ENCODE measurements at regions not wholly inside any gene's neighbourhood (a gene's known extent, or its start where the extent isn't known, plus 50 kb on each side); places are given as distances from the start of the nearest gene placed in this dataset.

GRCh38 chr2:118325321-118325955, 237.2 kb downstream of the INSIG2 start:
- H3K4me2 ChIP-seq (ENCODE audit: control insufficient read depth, insufficient read depth): no peak overlapping the region
- no TSS peak for BruUV-seq (replicated peaks)
- no peak overlapping the region for H2AFZ ChIP-seq (ENCODE audit: control insufficient read depth, low read depth, low read length)
- no peaks in the 10 kb centered on the region for H3K27me3 ChIP-seq (replicated peaks in 1 of 2; ENCODE audit: control insufficient read depth in 2 of 2, insufficient read depth in 2 of 2, low read length in 1 of 2)
- ChIA-PET RAD21 (ENCODE audit: unreplicated experiment) (no interaction called here), SMC1A (ENCODE audit: uncharacterized antibody, unreplicated experiment) (no interaction called here), CTCF (no interaction called here), POLR2A (no interaction called here)
- FAIRE-seq (no peak), DNase-seq (ENCODE audit: low read depth, low spot score) (no peak), ATAC-seq (no peak)
- intact Hi-C loops (cut with micrococcal nuclease; ENCODE audit: unreplicated experiment) (no loop called here), in situ Hi-C loops (cut with MboI) (no loop called here)
- 29% methylated on average over 6 of the region's 6 CpGs for WGBS (ENCODE audit: insufficient coverage, insufficient replicate concordance, low lambda C conversion rate, missing lambda C conversion rate)
- H3K27ac ChIP-seq (ENCODE audit: control insufficient read depth, insufficient read depth): no peak overlapping the region
- no peaks in the 10 kb centered on the region for H3K4me1 ChIP-seq (ENCODE audit: control insufficient read depth, insufficient read depth, low read length)
- H4K20me1 ChIP-seq (ENCODE audit: control insufficient read depth, insufficient read depth): no peaks in the 10 kb centered on the region
- no peaks in the 10 kb centered on the region for H3K79me2 ChIP-seq (ENCODE audit: control insufficient read depth, insufficient read depth, low read length)
- H3K9ac ChIP-seq (ENCODE audit: control insufficient read depth, insufficient read depth, low read length): no peak overlapping the region
- no peak overlapping the region for H3K4me3 ChIP-seq
- H3K9me3 ChIP-seq (replicated peaks; ENCODE audit: control insufficient read depth, insufficient read depth, low read length): no peaks in the 10 kb centered on the region
- TF ChIP-seq NR2F1 (conservative IDR thresholded peaks at IDR 0.05) (no peak), PML (IDR thresholded peaks at IDR 0.05; ENCODE audit: low read length) (no peak), CHD4 (IDR thresholded peaks at IDR 0.05) (no peak)
- TF ChIP-seq, protein P1, sequence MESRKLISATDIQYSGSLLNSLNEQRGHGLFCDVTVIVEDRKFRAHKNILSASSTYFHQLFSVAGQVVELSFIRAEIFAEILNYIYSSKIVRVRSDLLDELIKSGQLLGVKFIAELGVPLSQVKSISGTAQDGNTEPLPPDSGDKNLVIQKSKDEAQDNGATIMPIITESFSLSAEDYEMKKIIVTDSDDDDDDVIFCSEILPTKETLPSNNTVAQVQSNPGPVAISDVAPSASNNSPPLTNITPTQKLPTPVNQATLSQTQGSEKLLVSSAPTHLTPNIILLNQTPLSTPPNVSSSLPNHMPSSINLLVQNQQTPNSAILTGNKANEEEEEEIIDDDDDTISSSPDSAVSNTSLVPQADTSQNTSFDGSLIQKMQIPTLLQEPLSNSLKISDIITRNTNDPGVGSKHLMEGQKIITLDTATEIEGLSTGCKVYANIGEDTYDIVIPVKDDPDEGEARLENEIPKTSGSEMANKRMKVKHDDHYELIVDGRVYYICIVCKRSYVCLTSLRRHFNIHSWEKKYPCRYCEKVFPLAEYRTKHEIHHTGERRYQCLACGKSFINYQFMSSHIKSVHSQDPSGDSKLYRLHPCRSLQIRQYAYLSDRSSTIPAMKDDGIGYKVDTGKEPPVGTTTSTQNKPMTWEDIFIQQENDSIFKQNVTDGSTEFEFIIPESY (IDR thresholded peaks at IDR 0.05): no peak
- no peaks in the 10 kb centered on the region for H3K36me3 ChIP-seq (ENCODE audit: control insufficient read depth in 2 of 2, insufficient read depth in 2 of 2, low read length in 1 of 2)

DNA sequence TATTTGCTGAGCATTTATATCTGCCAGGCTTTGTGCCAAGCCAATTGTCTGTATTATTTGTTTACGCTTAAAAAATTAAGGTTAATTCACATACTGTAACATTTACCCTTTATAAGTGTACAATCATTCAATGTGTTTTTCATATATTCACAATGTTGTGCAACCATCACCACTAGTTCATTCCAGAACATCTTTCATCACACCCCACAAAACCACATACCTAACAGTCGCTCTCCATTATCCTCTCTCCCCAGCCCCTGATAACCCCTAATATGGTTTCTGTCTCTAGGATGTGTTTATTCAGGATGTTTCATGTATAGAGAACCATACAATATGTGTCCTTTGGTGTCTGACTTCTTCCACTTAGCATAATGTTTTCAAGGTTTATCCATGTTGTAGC, 234.1 kb downstream of the INSIG2 start:
- BruUV-seq (replicated peaks): no TSS peak
- ChIA-PET SMC1A (ENCODE audit: uncharacterized antibody, unreplicated experiment) (no interaction called here), CTCF (no interaction called here), POLR2A (no interaction called here), RAD21 (ENCODE audit: unreplicated experiment) (no interaction called here)
- ATAC-seq (no peak), DNase-seq (ENCODE audit: low read depth, low spot score) (no peak), FAIRE-seq (no peak)
- no peak overlapping the region for H3K4me2 ChIP-seq (ENCODE audit: control insufficient read depth, insufficient read depth)
- WGBS (ENCODE audit: insufficient coverage, insufficient replicate concordance, low lambda C conversion rate, missing lambda C conversion rate): 58% methylated on average over 2 of the region's 2 CpGs
- H3K4me3 ChIP-seq: no peak overlapping the region
- H4K20me1 ChIP-seq (ENCODE audit: control insufficient read depth, insufficient read depth): no peaks in the 10 kb centered on the region
- H3K27me3 ChIP-seq (replicated peaks in 1 of 2; ENCODE audit: control insufficient read depth in 2 of 2, insufficient read depth in 2 of 2, low read length in 1 of 2): no peaks in the 10 kb centered on the region
- no peak overlapping the region for H3K9ac ChIP-seq (ENCODE audit: control insufficient read depth, insufficient read depth, low read length)
- H3K79me2 ChIP-seq (ENCODE audit: control insufficient read depth, insufficient read depth, low read length): no peaks in the 10 kb centered on the region
- in situ Hi-C loops (cut with MboI): no loop called here
- intact Hi-C loops (cut with micrococcal nuclease; ENCODE audit: unreplicated experiment): no loop called here
- H3K9me3 ChIP-seq (replicated peaks; ENCODE audit: control insufficient read depth, insufficient read depth, low read length): no peaks in the 10 kb centered on the region
- H3K4me1 ChIP-seq (ENCODE audit: control insufficient read depth, insufficient read depth, low read length): no peaks in the 10 kb centered on the region
- H3K36me3 ChIP-seq (ENCODE audit: control insufficient read depth in 2 of 2, insufficient read depth in 2 of 2, low read length in 1 of 2): no peaks in the 10 kb centered on the region
- H3K27ac ChIP-seq (ENCODE audit: control insufficient read depth, insufficient read depth): no peak overlapping the region
- H2AFZ ChIP-seq (ENCODE audit: control insufficient read depth, low read depth, low read length): no peak overlapping the region
- TF ChIP-seq TAF1 (IDR thresholded peaks at IDR 0.05; ENCODE audit: borderline replicate concordance, low read depth, low read length): no peak
- TF ChIP-seq SUZ12 (IDR thresholded peaks at IDR 0.05; ENCODE audit: unreplicated experiment): no peak
- no peak for TF ChIP-seq CREM (IDR thresholded peaks at IDR 0.05; ENCODE audit: low read depth)
- TF ChIP-seq SMAD1 (IDR thresholded peaks at IDR 0.05; ENCODE audit: low read depth, partially characterized antibody): no peak
- TF ChIP-seq YBX1 (IDR thresholded peaks at IDR 0.05): no peak
- no peak for TF ChIP-seq SPI1 (IDR thresholded peaks at IDR 0.05; ENCODE audit: borderline replicate concordance, insufficient read depth, low read depth, low read length)
- no peak for TF ChIP-seq ZNF24 (IDR thresholded peaks at IDR 0.05)
- TF ChIP-seq CHD2 (IDR thresholded peaks at IDR 0.05; ENCODE audit: borderline replicate concordance, low read depth, low read length): no peak
- no peak for TF ChIP-seq ZNF622 (IDR thresholded peaks at IDR 0.05)
- TF ChIP-seq, protein P2, sequence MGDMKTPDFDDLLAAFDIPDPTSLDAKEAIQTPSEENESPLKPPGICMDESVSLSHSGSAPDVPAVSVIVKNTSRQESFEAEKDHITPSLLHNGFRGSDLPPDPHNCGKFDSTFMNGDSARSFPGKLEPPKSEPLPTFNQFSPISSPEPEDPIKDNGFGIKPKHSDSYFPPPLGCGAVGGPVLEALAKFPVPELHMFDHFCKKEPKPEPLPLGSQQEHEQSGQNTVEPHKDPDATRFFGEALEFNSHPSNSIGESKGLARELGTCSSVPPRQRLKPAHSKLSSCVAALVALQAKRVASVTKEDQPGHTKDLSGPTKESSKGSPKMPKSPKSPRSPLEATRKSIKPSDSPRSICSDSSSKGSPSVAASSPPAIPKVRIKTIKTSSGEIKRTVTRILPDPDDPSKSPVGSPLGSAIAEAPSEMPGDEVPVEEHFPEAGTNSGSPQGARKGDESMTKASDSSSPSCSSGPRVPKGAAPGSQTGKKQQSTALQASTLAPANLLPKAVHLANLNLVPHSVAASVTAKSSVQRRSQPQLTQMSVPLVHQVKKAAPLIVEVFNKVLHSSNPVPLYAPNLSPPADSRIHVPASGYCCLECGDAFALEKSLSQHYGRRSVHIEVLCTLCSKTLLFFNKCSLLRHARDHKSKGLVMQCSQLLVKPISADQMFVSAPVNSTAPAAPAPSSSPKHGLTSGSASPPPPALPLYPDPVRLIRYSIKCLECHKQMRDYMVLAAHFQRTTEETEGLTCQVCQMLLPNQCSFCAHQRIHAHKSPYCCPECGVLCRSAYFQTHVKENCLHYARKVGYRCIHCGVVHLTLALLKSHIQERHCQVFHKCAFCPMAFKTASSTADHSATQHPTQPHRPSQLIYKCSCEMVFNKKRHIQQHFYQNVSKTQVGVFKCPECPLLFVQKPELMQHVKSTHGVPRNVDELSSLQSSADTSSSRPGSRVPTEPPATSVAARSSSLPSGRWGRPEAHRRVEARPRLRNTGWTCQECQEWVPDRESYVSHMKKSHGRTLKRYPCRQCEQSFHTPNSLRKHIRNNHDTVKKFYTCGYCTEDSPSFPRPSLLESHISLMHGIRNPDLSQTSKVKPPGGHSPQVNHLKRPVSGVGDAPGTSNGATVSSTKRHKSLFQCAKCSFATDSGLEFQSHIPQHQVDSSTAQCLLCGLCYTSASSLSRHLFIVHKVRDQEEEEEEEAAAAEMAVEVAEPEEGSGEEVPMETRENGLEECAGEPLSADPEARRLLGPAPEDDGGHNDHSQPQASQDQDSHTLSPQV (IDR thresholded peaks at IDR 0.05): no peak
- no peak for TF ChIP-seq PML (IDR thresholded peaks at IDR 0.05; ENCODE audit: low read length)

Measured in GM12878 (cell line).